NB4 (cell line): ENCODE measurements at regions not wholly inside any gene's neighbourhood (a gene's known extent, or its start where the extent isn't known, plus 50 kb on each side); places are given as distances from the start of the nearest gene placed in this dataset.

Source experiments
- MAX ChIP-seq: IDR thresholded peaks from 2 replicates; pipeline ENCODE4 v1.6.1; 2011; ENCODE audit warnings: low read depth, low read length
- MYC ChIP-seq: IDR thresholded peaks from 2 replicates; pipeline ENCODE4 v1.6.1; 2011; ENCODE audit warnings: low read depth, low read length
- POLR2A ChIP-seq: IDR thresholded peaks from 2 replicates; pipeline ENCODE4 v1.6.1; 2011; ENCODE audit warnings: mild to moderate bottlenecking; ENCODE audit not compliant: insufficient read length; ENCODE audit errors: extremely low read depth
- TF ChIP-seq, protein P1 (sequence below): IDR thresholded peaks from one replicate; pipeline ENCODE4 v1.5.1; 2012; ENCODE audit warnings: low read depth, low read length

- TF ChIP-seq POLR2A (no peak), MAX (no peak), MYC (no peak)
- TF ChIP-seq, protein P1, sequence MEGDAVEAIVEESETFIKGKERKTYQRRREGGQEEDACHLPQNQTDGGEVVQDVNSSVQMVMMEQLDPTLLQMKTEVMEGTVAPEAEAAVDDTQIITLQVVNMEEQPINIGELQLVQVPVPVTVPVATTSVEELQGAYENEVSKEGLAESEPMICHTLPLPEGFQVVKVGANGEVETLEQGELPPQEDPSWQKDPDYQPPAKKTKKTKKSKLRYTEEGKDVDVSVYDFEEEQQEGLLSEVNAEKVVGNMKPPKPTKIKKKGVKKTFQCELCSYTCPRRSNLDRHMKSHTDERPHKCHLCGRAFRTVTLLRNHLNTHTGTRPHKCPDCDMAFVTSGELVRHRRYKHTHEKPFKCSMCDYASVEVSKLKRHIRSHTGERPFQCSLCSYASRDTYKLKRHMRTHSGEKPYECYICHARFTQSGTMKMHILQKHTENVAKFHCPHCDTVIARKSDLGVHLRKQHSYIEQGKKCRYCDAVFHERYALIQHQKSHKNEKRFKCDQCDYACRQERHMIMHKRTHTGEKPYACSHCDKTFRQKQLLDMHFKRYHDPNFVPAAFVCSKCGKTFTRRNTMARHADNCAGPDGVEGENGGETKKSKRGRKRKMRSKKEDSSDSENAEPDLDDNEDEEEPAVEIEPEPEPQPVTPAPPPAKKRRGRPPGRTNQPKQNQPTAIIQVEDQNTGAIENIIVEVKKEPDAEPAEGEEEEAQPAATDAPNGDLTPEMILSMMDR = no peak
These were observed 1008.4 kb upstream of the AGA start for GRCh38 chr4:178450614-178451013.
